ENCODE measurements at regions not wholly inside any gene's neighbourhood (a gene's known extent, or its start where the extent isn't known, plus 50 kb on each side); places are given as distances from the start of the nearest gene placed in this dataset.

- H3K27me3 ChIP-seq (ENCODE audit: control insufficient read depth, extremely low read depth, insufficient read depth, low read length) = no peaks in the 10 kb centered on the region
- no peaks in the 10 kb centered on the region for H4K20me1 ChIP-seq (ENCODE audit: control insufficient read depth, extremely low read depth, insufficient read depth, low read length)
- TF ChIP-seq EZH2 (IDR thresholded peaks at IDR 0.05; ENCODE audit: low read length) (no peak), CTCF (optimal IDR thresholded peaks at IDR 0.05 in 1 of 3, IDR thresholded peaks at IDR 0.05 in 1 of 3, conservative IDR thresholded peaks at IDR 0.05 in 1 of 3; ENCODE audit: extremely low read depth in 1 of 3, insufficient read depth in 2 of 3, low read length in 3 of 3) (no peak)
- no peaks in the 10 kb centered on the region for H3K4me1 ChIP-seq (ENCODE audit: control insufficient read depth, extremely low read depth, insufficient read depth, low read length)
- no peaks in the 10 kb centered on the region for H3K9me1 ChIP-seq (ENCODE audit: control insufficient read depth, extremely low read depth, insufficient read depth, low read length)
- H3K4me2 ChIP-seq (ENCODE audit: control insufficient read depth, extremely low read depth, insufficient read depth, low read depth, low read length) = no peak overlapping the region
- no peak overlapping the region for H3K9ac ChIP-seq (ENCODE audit: control insufficient read depth, extremely low read depth, insufficient read depth, low read length)
- no peak for DNase-seq (ENCODE audit: low read depth, low spot score)
- no peak overlapping the region for H2AFZ ChIP-seq (ENCODE audit: control insufficient read depth, low read length)
- no peaks in the 10 kb centered on the region for H3K36me3 ChIP-seq (ENCODE audit: control insufficient read depth in 2 of 2, extremely low read depth in 1 of 2, insufficient read depth in 2 of 2, low read length in 2 of 2)
- dilution Hi-C loops (cut with MboI; ENCODE audit: extremely low pct_ligation_motif_present, low sequenced_read_pairs) = no loop called here
- H3K79me2 ChIP-seq (ENCODE audit: control insufficient read depth, insufficient read depth, low read length) = no peaks in the 10 kb centered on the region
- no peak overlapping the region for H3K4me3 ChIP-seq (ENCODE audit: control insufficient read depth in 2 of 3, extremely low read depth in 1 of 3, insufficient read depth in 2 of 3, low read depth in 1 of 3, low read length in 3 of 3)
- no peak overlapping the region for H3K27ac ChIP-seq (ENCODE audit: control insufficient read depth, insufficient read depth, low read length)
- H3K9me3 ChIP-seq (ENCODE audit: control insufficient read depth, low read depth, low read length) = no peaks in the 10 kb centered on the region
- FAIRE-seq = no peak
Measured at GRCh38 chr7:113004726-113005454, 81.7 kb downstream of the GPR85 start.

GRCh38 chr7:113000316-113001020 is 86.2 kb downstream of the GPR85 start:
- dilution Hi-C loops (cut with MboI; ENCODE audit: extremely low pct_ligation_motif_present, low sequenced_read_pairs) = no loop called here
- no peak for DNase-seq (ENCODE audit: low read depth, low spot score)
- Histone ChIP-seq H3K9ac (ENCODE audit: control insufficient read depth, extremely low read depth, insufficient read depth, low read length) (no peak overlapping the region), H2AFZ (ENCODE audit: control insufficient read depth, low read length) (no peak overlapping the region), H3K9me3 (ENCODE audit: control insufficient read depth, low read depth, low read length) (no peaks in the 10 kb centered on the region), H4K20me1 (ENCODE audit: control insufficient read depth, extremely low read depth, insufficient read depth, low read length) (no peaks in the 10 kb centered on the region), H3K79me2 (ENCODE audit: control insufficient read depth, insufficient read depth, low read length) (no peaks in the 10 kb centered on the region), H3K36me3 (ENCODE audit: control insufficient read depth in 2 of 2, extremely low read depth in 1 of 2, insufficient read depth in 2 of 2, low read length in 2 of 2) (no peaks in the 10 kb centered on the region), H3K27me3 (ENCODE audit: control insufficient read depth, extremely low read depth, insufficient read depth, low read length) (no peaks in the 10 kb centered on the region), H3K4me3 (ENCODE audit: control insufficient read depth in 2 of 3, extremely low read depth in 1 of 3, insufficient read depth in 2 of 3, low read depth in 1 of 3, low read length in 3 of 3) (no peak overlapping the region), H3K9me1 (ENCODE audit: control insufficient read depth, extremely low read depth, insufficient read depth, low read length) (no peaks in the 10 kb centered on the region), H3K27ac (ENCODE audit: control insufficient read depth, insufficient read depth, low read length) (no peak overlapping the region), H3K4me2 (ENCODE audit: control insufficient read depth, extremely low read depth, insufficient read depth, low read depth, low read length) (no peak overlapping the region), H3K4me1 (ENCODE audit: control insufficient read depth, extremely low read depth, insufficient read depth, low read length) (peaks cover 3% of the 10 kb centered on the region)
- FAIRE-seq = no peak
- TF ChIP-seq CTCF (optimal IDR thresholded peaks at IDR 0.05 in 1 of 3, IDR thresholded peaks at IDR 0.05 in 1 of 3, conservative IDR thresholded peaks at IDR 0.05 in 1 of 3; ENCODE audit: extremely low read depth in 1 of 3, insufficient read depth in 2 of 3, low read length in 3 of 3) (no peak), EZH2 (IDR thresholded peaks at IDR 0.05; ENCODE audit: low read length) (no peak)

Measured in keratinocyte (primary cell).